ENCODE measurements at regions not wholly inside any gene's neighbourhood (a gene's known extent, or its start where the extent isn't known, plus 50 kb on each side); places are given as distances from the start of the nearest gene placed in this dataset.

DNA sequence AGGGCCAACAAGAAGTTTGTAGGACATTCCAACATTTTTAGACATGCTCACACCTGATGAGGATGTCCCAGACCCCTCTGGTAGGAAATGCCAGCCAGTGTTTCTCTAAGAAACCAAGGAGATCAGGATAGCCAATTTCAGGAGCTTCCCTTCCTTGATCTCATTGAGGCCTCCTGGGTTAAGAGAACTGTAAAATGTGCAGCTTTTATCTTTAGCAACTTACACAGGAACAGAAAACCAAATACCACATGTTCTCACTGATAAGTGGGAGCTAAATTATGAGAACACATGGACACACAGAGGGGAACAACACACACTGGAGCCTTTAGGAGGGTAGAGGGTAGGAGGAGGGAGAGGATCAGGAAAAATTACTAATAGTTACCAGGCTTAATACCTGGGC lies 99.6 kb upstream of the MAP2 start:
- TF ChIP-seq, protein P1, sequence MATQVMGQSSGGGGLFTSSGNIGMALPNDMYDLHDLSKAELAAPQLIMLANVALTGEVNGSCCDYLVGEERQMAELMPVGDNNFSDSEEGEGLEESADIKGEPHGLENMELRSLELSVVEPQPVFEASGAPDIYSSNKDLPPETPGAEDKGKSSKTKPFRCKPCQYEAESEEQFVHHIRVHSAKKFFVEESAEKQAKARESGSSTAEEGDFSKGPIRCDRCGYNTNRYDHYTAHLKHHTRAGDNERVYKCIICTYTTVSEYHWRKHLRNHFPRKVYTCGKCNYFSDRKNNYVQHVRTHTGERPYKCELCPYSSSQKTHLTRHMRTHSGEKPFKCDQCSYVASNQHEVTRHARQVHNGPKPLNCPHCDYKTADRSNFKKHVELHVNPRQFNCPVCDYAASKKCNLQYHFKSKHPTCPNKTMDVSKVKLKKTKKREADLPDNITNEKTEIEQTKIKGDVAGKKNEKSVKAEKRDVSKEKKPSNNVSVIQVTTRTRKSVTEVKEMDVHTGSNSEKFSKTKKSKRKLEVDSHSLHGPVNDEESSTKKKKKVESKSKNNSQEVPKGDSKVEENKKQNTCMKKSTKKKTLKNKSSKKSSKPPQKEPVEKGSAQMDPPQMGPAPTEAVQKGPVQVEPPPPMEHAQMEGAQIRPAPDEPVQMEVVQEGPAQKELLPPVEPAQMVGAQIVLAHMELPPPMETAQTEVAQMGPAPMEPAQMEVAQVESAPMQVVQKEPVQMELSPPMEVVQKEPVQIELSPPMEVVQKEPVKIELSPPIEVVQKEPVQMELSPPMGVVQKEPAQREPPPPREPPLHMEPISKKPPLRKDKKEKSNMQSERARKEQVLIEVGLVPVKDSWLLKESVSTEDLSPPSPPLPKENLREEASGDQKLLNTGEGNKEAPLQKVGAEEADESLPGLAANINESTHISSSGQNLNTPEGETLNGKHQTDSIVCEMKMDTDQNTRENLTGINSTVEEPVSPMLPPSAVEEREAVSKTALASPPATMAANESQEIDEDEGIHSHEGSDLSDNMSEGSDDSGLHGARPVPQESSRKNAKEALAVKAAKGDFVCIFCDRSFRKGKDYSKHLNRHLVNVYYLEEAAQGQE (IDR thresholded peaks at IDR 0.05; ENCODE audit: unreplicated experiment), result no peak
- TF ChIP-seq, protein P2, sequence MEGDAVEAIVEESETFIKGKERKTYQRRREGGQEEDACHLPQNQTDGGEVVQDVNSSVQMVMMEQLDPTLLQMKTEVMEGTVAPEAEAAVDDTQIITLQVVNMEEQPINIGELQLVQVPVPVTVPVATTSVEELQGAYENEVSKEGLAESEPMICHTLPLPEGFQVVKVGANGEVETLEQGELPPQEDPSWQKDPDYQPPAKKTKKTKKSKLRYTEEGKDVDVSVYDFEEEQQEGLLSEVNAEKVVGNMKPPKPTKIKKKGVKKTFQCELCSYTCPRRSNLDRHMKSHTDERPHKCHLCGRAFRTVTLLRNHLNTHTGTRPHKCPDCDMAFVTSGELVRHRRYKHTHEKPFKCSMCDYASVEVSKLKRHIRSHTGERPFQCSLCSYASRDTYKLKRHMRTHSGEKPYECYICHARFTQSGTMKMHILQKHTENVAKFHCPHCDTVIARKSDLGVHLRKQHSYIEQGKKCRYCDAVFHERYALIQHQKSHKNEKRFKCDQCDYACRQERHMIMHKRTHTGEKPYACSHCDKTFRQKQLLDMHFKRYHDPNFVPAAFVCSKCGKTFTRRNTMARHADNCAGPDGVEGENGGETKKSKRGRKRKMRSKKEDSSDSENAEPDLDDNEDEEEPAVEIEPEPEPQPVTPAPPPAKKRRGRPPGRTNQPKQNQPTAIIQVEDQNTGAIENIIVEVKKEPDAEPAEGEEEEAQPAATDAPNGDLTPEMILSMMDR (conservative IDR thresholded peaks at IDR 0.05; ENCODE audit: low read depth in 2 of 2), result no peak
- TF ChIP-seq EZH2 (IDR thresholded peaks at IDR 0.05; ENCODE audit: low read depth, unreplicated experiment) (no peak), CREB1 (CRISPR knock-in tag; IDR thresholded peaks at IDR 0.05; ENCODE audit: low read depth) (no peak), POLR2AphosphoS5 (IDR thresholded peaks at IDR 0.05; ENCODE audit: low read depth) (no peak), EZH2phosphoT487 (IDR thresholded peaks at IDR 0.05; ENCODE audit: unreplicated experiment) (no peak), ZNF331 (CRISPR knock-in tag; IDR thresholded peaks at IDR 0.05; ENCODE audit: low read depth) (no peak), NANOG (IDR thresholded peaks at IDR 0.05; ENCODE audit: borderline replicate concordance) (no peak), JUNB (IDR thresholded peaks at IDR 0.05; ENCODE audit: unreplicated experiment) (no peak), ZNF114 (CRISPR knock-in tag; IDR thresholded peaks at IDR 0.05) (no peak)
- TF ChIP-seq, protein P3, sequence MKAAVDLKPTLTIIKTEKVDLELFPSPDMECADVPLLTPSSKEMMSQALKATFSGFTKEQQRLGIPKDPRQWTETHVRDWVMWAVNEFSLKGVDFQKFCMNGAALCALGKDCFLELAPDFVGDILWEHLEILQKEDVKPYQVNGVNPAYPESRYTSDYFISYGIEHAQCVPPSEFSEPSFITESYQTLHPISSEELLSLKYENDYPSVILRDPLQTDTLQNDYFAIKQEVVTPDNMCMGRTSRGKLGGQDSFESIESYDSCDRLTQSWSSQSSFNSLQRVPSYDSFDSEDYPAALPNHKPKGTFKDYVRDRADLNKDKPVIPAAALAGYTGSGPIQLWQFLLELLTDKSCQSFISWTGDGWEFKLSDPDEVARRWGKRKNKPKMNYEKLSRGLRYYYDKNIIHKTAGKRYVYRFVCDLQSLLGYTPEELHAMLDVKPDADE (IDR thresholded peaks at IDR 0.05), result no peak
